OCI-LY1 (cell line): ENCODE measurements at regions not wholly inside any gene's neighbourhood (a gene's known extent, or its start where the extent isn't known, plus 50 kb on each side); places are given as distances from the start of the nearest gene placed in this dataset.

Experiments
- EZH2 ChIP-seq: fragments of 200-600 bp; sonication (generic), shearing (Covaris generic); IDR thresholded peaks from 2 replicates; pipeline ENCODE4 v1.8.0; 2017; ENCODE audit warnings: borderline replicate concordance, mixed run types, mild to moderate bottlenecking, antibody characterized with exemption, low read length, moderate library complexity, mixed read lengths
- TF ChIP-seq, protein P1 (sequence below): fragments of 200-600 bp; sonication (generic), shearing (Covaris generic); IDR thresholded peaks from 2 replicates; pipeline ENCODE4 v1.5.1; 2017; ENCODE audit warnings: mild to moderate bottlenecking, antibody characterized with exemption, low read length, moderate library complexity, mixed read lengths

DNA sequence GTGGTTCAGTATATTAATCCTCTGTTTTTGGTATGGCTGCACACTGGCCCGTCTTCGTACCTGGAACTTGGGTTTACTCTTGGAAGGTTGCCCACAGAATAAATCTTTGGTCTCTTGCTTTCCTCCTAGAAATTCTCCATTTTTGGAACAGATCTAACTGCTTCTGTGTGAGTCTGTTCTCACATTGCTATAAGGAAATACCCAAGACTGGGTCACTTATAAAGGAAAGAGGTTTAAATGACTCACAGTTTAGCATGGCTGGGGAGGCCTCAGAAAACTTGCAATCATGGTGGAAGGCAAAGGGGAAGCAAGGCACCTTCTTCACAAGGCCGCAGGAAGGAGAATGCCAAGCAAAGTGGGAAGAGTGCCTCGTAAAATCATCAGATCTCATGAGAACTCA, 407.8 kb upstream of the PDE3A start:
- TF ChIP-seq, protein P1, sequence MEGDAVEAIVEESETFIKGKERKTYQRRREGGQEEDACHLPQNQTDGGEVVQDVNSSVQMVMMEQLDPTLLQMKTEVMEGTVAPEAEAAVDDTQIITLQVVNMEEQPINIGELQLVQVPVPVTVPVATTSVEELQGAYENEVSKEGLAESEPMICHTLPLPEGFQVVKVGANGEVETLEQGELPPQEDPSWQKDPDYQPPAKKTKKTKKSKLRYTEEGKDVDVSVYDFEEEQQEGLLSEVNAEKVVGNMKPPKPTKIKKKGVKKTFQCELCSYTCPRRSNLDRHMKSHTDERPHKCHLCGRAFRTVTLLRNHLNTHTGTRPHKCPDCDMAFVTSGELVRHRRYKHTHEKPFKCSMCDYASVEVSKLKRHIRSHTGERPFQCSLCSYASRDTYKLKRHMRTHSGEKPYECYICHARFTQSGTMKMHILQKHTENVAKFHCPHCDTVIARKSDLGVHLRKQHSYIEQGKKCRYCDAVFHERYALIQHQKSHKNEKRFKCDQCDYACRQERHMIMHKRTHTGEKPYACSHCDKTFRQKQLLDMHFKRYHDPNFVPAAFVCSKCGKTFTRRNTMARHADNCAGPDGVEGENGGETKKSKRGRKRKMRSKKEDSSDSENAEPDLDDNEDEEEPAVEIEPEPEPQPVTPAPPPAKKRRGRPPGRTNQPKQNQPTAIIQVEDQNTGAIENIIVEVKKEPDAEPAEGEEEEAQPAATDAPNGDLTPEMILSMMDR = no peak
- no peak for TF ChIP-seq EZH2
